ENCODE measurements at regions not wholly inside any gene's neighbourhood (a gene's known extent, or its start where the extent isn't known, plus 50 kb on each side); places are given as distances from the start of the nearest gene placed in this dataset.
"Not testable (repeated sequence)": the region's sequence is repeated elsewhere in the genome, so short reads cannot be mapped to it uniquely, and the experiment has no call there.

GRCh38 chr10:47599657-47600056 lies 76.2 kb upstream of the AGAP9 start:
- not testable (repeated sequence) for TF ChIP-seq POLR2A, CTCF (IDR thresholded peaks at IDR 0.05)

Measured in breast epithelium (tissue), 3 donors.